HG03342 (cell line): ENCODE measurements at regions not wholly inside any gene's neighbourhood (a gene's known extent, or its start where the extent isn't known, plus 50 kb on each side); places are given as distances from the start of the nearest gene placed in this dataset.

Source experiments
- ATAC-seq: cut with Tn5 transposase; IDR thresholded peaks from one replicate; pipeline ENCODE4 v1.9.1; 2021; ENCODE audit warnings: mild to moderate bottlenecking, moderate library complexity; ENCODE audit not compliant: unreplicated experiment

GRCh38 chr6:145374570-145374969 lies 360.8 kb downstream of the EPM2A start:
- ATAC-seq = no peak

- ATAC-seq = no peak
Observed at GRCh38 chr6:145375502-145375901, 359.8 kb downstream of the EPM2A start.

- no peak for ATAC-seq
Observed at GRCh38 chr6:145380186-145380585, 355.1 kb downstream of the EPM2A start.

- ATAC-seq = no peak
Observed at GRCh38 chr6:145381941-145382340, 353.4 kb downstream of the EPM2A start.

DNA sequence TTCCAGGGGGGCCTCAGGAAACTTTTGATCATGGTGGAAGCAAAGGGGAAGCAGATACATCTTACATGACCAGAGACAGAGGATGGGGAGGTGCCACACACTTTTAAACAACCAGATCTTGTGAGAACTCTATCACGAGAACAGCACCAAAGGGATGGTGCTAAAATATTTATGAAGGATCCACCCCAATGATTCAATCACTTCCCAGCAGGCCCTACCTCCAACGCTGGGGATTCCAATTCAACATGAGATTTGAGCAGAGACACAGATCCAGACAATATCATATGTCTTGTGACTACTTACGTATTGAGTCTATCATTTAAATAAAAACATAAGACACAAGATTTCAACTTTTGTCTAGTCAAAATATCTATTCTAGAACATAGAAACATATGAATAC lies 351.9 kb downstream of the EPM2A start:
- ATAC-seq = no peak

DNA sequence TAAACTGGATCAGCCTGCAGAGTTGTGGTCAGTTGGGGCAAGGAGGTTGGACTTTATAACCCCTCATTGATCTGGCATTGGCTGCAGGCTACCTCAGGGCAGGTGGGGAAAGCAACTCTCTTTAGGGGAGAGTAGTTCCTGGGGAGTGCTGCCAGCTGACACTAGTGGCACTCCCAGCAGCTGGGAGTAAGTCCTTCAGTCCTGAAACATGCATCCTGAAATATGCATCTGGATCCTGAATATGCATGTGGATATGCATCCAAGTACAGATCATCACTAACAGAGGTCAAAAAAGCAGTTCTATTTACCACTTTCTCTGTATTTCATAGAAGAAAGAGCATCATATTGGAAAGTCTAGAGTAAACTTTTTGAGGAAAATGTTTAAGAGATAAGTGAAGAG lies 350.8 kb downstream of the EPM2A start:
- no peak for ATAC-seq

DNA sequence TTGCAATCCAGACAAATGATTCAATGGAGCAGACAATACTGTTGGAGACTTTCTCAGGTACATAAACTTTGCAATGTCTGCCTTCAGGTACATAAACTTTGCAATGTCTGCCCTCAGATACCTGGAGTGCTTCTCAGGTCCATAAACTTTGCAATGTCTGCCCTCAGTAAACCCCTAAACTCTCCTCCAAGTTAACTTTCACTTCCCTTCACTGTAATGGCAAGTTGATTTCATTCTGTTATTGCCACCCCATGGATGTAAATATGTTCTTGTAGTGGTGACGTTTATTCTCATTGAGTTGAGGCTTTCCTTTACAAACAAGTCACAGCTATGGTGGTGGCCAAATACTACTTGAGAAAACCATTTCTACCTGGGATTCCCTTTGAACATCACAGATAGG lies 338.8 kb downstream of the EPM2A start:
- no peak for ATAC-seq

DNA sequence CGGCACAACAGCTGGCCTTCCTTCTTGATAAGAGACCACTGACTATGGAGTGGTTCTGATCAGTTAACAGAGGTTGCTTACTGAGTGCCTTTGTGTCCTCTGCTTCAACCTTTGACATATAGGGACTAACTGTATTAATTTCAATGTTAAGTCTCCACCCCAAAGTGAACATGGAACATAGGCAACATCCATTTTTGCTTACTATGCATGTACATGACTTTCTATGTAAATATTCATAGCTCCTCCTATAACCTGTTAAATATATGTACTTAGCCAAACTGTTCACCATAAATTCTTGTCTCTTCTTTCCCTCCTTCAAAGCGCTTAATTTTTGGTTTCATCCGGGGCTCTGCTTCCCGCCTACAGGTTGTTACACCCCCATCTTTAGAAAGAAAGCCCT lies 334.8 kb downstream of the EPM2A start:
- no peak for ATAC-seq

GRCh38 chr6:145405006-145405551 lies 330.2 kb downstream of the EPM2A start:
- no peak for ATAC-seq

GRCh38 chr6:145406783-145407182 lies 328.5 kb downstream of the EPM2A start:
- ATAC-seq = no peak

- no peak for ATAC-seq
Observed at GRCh38 chr6:145415616-145416015, 319.7 kb downstream of the EPM2A start.

DNA sequence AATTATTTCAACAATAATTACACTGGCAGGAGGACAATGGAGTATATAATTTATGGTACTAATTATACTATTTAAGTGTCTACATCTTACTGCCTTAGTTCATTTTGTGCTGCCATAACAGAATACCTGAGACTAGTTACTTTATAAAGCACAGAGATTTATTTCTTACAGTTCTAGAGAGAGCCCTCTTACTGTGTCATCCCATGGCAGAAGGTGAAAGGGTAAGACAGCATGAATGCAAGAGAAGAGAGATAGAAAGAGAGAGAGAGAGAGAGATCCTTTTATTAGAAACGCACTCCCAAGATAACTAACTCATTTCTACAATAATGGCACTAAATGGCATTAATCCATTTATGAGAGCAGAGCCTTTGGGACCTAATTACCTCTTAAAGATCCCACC lies 314.7 kb downstream of the EPM2A start:
- ATAC-seq = no peak

GRCh38 chr6:145423936-145424335 lies 311.4 kb downstream of the EPM2A start:
- no peak for ATAC-seq

GRCh38 chr6:145427232-145427631 lies 308.1 kb downstream of the EPM2A start:
- no peak for ATAC-seq

- no peak for ATAC-seq
Observed at GRCh38 chr6:145428706-145429105, 306.6 kb downstream of the EPM2A start.

GRCh38 chr6:145442110-145442509 lies 293.2 kb downstream of the EPM2A start:
- no peak for ATAC-seq

DNA sequence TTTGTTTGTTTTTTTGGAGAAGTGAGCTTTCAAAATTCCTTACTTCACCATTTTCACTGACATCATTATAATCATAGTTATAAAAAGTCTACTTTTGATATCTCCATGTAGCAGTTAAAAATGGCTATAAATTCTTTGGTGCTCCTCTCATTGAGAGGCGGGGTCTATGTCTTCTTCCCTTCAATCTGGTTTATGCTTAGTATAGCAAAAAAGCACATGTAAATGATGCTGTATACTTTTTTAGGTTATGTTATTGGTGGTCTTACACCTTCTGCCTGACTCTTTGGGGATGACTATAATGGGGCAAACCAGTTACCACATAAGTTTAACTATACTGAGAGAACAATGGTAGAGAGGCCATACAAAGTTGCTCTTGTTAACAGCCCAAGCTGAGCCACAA lies 289.6 kb downstream of the EPM2A start:
- no peak for ATAC-seq

DNA sequence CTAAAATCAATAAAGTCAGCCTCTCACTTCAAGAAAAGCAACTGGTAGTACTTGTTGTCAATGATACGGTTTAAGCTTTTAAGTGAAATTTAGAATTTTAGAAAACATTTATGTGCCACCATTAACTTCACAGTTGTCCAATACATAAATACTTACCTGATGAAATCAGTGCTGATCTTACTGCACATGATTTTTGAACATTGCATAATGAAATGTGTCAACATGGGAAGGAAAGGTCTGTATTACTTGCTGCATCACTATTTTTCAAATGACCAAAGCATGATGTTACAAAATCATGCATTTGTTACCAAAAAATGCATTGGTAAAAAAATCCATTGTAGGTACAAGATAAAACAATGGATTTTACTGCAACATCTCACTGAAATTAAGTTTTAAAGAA lies 284.3 kb downstream of the EPM2A start:
- ATAC-seq = no peak

GRCh38 chr6:145453376-145453775 lies 281.9 kb downstream of the EPM2A start:
- no peak for ATAC-seq

DNA sequence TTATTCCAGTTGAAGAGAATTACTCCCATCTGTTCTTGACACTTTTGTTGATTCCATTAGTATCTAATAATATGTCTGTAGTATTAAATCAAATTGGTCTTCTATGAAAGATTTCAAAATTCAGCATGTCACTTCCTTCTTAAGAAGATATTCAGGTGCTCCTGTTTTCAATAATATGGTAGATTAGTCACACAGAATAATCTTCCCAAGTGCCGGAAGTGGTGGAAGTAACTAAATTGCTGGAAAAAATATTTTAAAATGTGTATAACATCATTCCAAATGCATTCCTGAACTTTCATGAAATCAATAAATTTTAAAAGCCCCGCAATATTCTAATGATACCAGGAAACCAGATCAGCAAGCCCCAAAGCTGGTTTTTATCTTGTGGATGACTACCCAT lies 281.3 kb downstream of the EPM2A start:
- no peak for ATAC-seq

GRCh38 chr6:145457556-145457955 lies 277.8 kb downstream of the EPM2A start:
- no peak for ATAC-seq

DNA sequence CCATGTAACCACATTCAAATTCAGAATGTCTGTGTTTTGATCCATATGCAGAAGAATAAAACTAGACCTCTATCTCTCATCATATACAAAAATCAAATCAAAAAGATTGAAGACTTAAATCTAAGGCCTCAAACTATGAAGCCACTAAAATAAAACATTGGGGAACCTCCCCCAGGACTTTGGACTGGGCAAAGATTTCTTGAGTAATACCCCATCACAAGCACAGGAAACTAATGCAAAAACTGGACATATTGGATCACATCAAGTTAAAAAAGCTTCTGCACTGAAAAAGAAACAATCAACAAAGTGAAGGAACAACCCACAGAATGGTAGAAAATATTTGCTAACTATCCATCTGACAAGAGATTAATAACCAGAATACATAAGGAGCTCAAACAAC lies 266.8 kb downstream of the EPM2A start:
- ATAC-seq = no peak

DNA sequence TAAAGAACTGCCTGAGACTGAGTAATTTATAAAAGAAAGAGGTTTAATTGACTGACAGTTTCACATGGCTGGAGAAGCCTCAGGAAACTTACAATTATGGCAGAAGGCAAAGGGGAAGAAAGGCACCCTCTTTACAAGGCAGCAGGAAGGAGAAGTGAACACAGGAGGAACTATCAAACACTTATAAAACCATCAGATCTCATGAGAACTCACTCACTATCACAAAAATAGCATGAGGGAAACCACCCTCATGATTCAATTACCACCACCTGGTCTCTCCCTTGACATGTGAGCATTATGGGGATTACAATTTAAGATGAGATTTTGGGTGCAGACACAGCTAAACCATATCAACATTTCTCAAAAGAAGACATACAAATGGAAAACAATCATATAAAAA lies 266.3 kb downstream of the EPM2A start:
- ATAC-seq = no peak
